ENCODE measurements at regions not wholly inside any gene's neighbourhood (a gene's known extent, or its start where the extent isn't known, plus 50 kb on each side); places are given as distances from the start of the nearest gene placed in this dataset.

- TF ChIP-seq CTCF (tag by site-specific recombination; IDR thresholded peaks at IDR 0.05), result no peak
- no peak for TF ChIP-seq ZNF112 (tag by site-specific recombination; IDR thresholded peaks at IDR 0.05)
- TF ChIP-seq BCL11A (tag by site-specific recombination; IDR thresholded peaks at IDR 0.05; ENCODE audit: low read depth), result no peak
- TF ChIP-seq YY1 (tag by site-specific recombination; IDR thresholded peaks at IDR 0.05), result no peak
- no peak for TF ChIP-seq ZNF121 (tag by site-specific recombination; IDR thresholded peaks at IDR 0.05)
- no peak for TF ChIP-seq ZNF791 (tag by site-specific recombination; IDR thresholded peaks at IDR 0.05)
- no peak for TF ChIP-seq ZNF274 (IDR thresholded peaks at IDR 0.05; ENCODE audit: low read length)
- TF ChIP-seq ZNF274 (tag by site-specific recombination; IDR thresholded peaks at IDR 0.05; ENCODE audit: borderline replicate concordance), result no peak
- TF ChIP-seq, protein P1, sequence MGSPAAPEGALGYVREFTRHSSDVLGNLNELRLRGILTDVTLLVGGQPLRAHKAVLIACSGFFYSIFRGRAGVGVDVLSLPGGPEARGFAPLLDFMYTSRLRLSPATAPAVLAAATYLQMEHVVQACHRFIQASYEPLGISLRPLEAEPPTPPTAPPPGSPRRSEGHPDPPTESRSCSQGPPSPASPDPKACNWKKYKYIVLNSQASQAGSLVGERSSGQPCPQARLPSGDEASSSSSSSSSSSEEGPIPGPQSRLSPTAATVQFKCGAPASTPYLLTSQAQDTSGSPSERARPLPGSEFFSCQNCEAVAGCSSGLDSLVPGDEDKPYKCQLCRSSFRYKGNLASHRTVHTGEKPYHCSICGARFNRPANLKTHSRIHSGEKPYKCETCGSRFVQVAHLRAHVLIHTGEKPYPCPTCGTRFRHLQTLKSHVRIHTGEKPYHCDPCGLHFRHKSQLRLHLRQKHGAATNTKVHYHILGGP (tag by site-specific recombination; IDR thresholded peaks at IDR 0.05), result no peak
- TF ChIP-seq, protein P2, sequence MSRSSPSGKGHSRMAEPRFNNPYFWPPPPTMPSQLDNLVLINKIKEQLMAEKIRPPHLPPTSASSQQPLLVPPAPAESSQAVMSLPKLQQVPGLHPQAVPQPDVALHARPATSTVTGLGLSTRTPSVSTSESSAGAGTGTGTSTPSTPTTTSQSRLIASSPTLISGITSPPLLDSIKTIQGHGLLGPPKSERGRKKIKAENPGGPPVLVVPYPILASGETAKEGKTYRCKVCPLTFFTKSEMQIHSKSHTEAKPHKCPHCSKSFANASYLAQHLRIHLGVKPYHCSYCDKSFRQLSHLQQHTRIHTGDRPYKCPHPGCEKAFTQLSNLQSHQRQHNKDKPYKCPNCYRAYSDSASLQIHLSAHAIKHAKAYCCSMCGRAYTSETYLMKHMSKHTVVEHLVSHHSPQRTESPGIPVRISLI (tag by site-specific recombination; IDR thresholded peaks at IDR 0.05), result no peak
- TF ChIP-seq HOXC10 (CRISPR knock-in tag; IDR thresholded peaks at IDR 0.05), result no peak
- no peak for TF ChIP-seq ZNF639 (tag by site-specific recombination; IDR thresholded peaks at IDR 0.05)
Measured at GRCh38 chr11:86737737-86738136, 62.6 kb upstream of the PRSS23 start.

All from HEK293 (cell line).